ENCODE measurements at regions not wholly inside any gene's neighbourhood (a gene's known extent, or its start where the extent isn't known, plus 50 kb on each side); places are given as distances from the start of the nearest gene placed in this dataset.

GRCh38 chr9:108045851-108046250, 556.3 kb upstream of the KLF4 start:
- no peak for TF ChIP-seq CTCF (conservative IDR thresholded peaks at IDR 0.05; ENCODE audit: low read length)
- H3K4me3 ChIP-seq (ENCODE audit: low read length) = no peak overlapping the region
- no peak for DNase-seq (ENCODE audit: low read depth)

GRCh38 chr9:108043585-108043984, 554.0 kb upstream of the KLF4 start:
- no peak overlapping the region for H3K4me3 ChIP-seq (ENCODE audit: low read length)
- no peak for DNase-seq (ENCODE audit: low read depth)
- no peak for TF ChIP-seq CTCF (conservative IDR thresholded peaks at IDR 0.05; ENCODE audit: low read length)

GRCh38 chr9:108041551-108041950, 552.0 kb upstream of the KLF4 start:
- no peak for TF ChIP-seq CTCF (conservative IDR thresholded peaks at IDR 0.05; ENCODE audit: low read length)
- no peak overlapping the region for H3K4me3 ChIP-seq (ENCODE audit: low read length)
- DNase-seq (ENCODE audit: low read depth) = peak; percentile 83

- DNase-seq (ENCODE audit: low read depth) = no peak
- TF ChIP-seq CTCF (conservative IDR thresholded peaks at IDR 0.05; ENCODE audit: low read length) = no peak
- H3K4me3 ChIP-seq (ENCODE audit: low read length) = no peak overlapping the region
These were observed 551.2 kb upstream of the KLF4 start for GRCh38 chr9:108040783-108041182.

- DNase-seq (ENCODE audit: low read depth) = no peak
- H3K4me3 ChIP-seq (ENCODE audit: low read length) = no peak overlapping the region
- no peak for TF ChIP-seq CTCF (conservative IDR thresholded peaks at IDR 0.05; ENCODE audit: low read length)
These were observed 549.9 kb upstream of the KLF4 start for GRCh38 chr9:108039493-108039892.

- no peak for DNase-seq (ENCODE audit: low read depth)
- TF ChIP-seq CTCF (conservative IDR thresholded peaks at IDR 0.05; ENCODE audit: low read length) = no peak
- no peak overlapping the region for H3K4me3 ChIP-seq (ENCODE audit: low read length)
These were observed 549.4 kb upstream of the KLF4 start for GRCh38 chr9:108039012-108039411.

GRCh38 chr9:108035487-108035886, 545.9 kb upstream of the KLF4 start:
- no peak overlapping the region for H3K4me3 ChIP-seq (ENCODE audit: low read length)
- DNase-seq (ENCODE audit: low read depth) = no peak
- no peak for TF ChIP-seq CTCF (conservative IDR thresholded peaks at IDR 0.05; ENCODE audit: low read length)

Data from AG10803 (cell line).